Sigmoid colon (tissue), 4 donors: ENCODE measurements at regions not wholly inside any gene's neighbourhood (a gene's known extent, or its start where the extent isn't known, plus 50 kb on each side); places are given as distances from the start of the nearest gene placed in this dataset.
"Not testable (repeated sequence)": the region's sequence is repeated elsewhere in the genome, so short reads cannot be mapped to it uniquely, and the experiment has no call there.

Experiments used
- EP300 ChIP-seq, 4 donors: sonication (generic); formaldehyde crosslinking; IDR thresholded peaks; one replicate each; pipeline ENCODE4 v1.6.1; 2017; ENCODE audit warnings: antibody characterized with exemption in 4 of 4
- POLR2A ChIP-seq, 2 donors: fragments of 450-650 bp; IDR thresholded peaks; one replicate each; pipeline ENCODE4 v1.6.1; 2016; ENCODE audit warnings: antibody characterized with exemption in 2 of 2, mild to moderate bottlenecking in 2 of 2, moderate library complexity in 2 of 2
- POLR2AphosphoS5 ChIP-seq, 4 donors: sonication (generic); formaldehyde crosslinking; IDR thresholded peaks; one replicate each; pipeline ENCODE4 v1.6.1; 2017; ENCODE audit warnings: antibody characterized with exemption in 4 of 4
- TF ChIP-seq, protein P1 (sequence below), 4 experiments: fragments of 450-650 bp in 3 of 4; fragments of 200-600 bp in 1 of 4; IDR thresholded peaks; one replicate each; pipeline ENCODE4 v1.5.1; 2016 to 2019; ENCODE audit warnings: antibody characterized with exemption in 4 of 4, mild to moderate bottlenecking in 3 of 4, moderate library complexity in 2 of 4

GRCh38 chr5:19141937-19142524, 846.0 kb downstream of the CDH18 start:
- not testable (repeated sequence) for TF ChIP-seq POLR2A, POLR2AphosphoS5, EP300 (IDR thresholded peaks at IDR 0.05)
- TF ChIP-seq, protein P1, sequence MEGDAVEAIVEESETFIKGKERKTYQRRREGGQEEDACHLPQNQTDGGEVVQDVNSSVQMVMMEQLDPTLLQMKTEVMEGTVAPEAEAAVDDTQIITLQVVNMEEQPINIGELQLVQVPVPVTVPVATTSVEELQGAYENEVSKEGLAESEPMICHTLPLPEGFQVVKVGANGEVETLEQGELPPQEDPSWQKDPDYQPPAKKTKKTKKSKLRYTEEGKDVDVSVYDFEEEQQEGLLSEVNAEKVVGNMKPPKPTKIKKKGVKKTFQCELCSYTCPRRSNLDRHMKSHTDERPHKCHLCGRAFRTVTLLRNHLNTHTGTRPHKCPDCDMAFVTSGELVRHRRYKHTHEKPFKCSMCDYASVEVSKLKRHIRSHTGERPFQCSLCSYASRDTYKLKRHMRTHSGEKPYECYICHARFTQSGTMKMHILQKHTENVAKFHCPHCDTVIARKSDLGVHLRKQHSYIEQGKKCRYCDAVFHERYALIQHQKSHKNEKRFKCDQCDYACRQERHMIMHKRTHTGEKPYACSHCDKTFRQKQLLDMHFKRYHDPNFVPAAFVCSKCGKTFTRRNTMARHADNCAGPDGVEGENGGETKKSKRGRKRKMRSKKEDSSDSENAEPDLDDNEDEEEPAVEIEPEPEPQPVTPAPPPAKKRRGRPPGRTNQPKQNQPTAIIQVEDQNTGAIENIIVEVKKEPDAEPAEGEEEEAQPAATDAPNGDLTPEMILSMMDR (IDR thresholded peaks at IDR 0.05), result not testable (repeated sequence)
